ENCODE measurements at regions not wholly inside any gene's neighbourhood (a gene's known extent, or its start where the extent isn't known, plus 50 kb on each side); places are given as distances from the start of the nearest gene placed in this dataset.

DNA sequence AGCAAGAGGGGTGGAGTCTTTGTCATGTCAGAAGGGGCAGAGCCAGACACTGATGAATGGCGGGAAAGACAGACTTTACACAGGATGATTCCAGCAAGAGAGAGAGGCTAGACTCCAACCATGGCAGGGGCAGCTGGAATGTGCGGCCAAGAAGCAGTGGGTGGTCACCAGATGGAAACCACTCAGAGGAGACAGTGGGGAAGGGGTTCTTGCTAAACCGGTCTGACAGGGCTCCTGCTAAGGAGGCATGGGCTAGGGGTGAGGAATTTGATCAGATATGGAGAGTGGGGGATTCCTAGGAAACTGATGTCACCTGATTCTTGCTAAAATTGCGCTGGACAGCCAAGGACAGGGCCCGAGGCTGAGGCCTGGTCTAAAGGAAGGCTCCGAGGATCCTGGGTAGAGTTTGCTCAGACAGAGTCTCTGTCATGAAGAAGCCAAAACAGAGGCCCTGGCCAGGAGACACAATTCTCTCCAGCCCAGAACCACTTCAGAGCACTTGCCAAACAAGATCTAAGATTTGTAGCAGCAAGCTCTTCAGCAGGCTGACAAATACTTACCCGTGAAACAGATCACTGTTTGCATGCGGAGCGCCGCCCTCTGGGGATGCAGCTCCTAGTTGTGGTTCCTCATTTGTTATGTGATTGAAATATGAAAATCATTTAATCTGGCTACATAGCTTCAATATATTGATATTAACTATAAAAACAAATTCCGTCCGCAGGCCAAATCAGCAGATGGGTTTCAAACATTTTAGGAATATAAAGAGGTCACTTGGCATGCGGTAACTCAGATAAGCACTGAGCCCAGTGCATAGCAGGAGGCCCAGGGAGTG lies 377.0 kb downstream of the TCERG1L start:
- no peaks in the 10 kb centered on the region for H3K27me3 ChIP-seq (ENCODE audit: low read depth, low read length)

DNA sequence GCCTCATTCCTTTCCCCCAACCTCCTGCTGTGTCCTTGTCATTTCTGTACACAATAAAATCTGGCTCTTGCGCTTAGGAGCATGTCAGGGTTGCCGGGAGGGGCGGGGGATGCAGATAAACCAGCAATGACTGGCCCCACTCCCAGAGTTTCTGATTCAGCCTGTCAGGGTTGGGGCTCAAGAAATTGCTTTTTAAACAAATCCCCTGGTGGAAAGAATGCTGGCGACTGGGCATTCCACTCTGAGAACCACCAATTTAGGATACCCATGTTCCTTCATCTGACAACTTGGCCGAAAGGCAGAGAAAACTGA lies 376.4 kb downstream of the TCERG1L start:
- no peaks in the 10 kb centered on the region for H3K36me3 ChIP-seq (replicated peaks; ENCODE audit: low read depth, low read length)
- H4K20me1 ChIP-seq (ENCODE audit: insufficient read depth, low read length), result no peaks in the 10 kb centered on the region
- H3K27me3 ChIP-seq (ENCODE audit: low read depth, low read length), result no peaks in the 10 kb centered on the region
- TF ChIP-seq, protein P1, sequence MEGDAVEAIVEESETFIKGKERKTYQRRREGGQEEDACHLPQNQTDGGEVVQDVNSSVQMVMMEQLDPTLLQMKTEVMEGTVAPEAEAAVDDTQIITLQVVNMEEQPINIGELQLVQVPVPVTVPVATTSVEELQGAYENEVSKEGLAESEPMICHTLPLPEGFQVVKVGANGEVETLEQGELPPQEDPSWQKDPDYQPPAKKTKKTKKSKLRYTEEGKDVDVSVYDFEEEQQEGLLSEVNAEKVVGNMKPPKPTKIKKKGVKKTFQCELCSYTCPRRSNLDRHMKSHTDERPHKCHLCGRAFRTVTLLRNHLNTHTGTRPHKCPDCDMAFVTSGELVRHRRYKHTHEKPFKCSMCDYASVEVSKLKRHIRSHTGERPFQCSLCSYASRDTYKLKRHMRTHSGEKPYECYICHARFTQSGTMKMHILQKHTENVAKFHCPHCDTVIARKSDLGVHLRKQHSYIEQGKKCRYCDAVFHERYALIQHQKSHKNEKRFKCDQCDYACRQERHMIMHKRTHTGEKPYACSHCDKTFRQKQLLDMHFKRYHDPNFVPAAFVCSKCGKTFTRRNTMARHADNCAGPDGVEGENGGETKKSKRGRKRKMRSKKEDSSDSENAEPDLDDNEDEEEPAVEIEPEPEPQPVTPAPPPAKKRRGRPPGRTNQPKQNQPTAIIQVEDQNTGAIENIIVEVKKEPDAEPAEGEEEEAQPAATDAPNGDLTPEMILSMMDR (IDR thresholded peaks at IDR 0.05; ENCODE audit: low read depth, low read length), result no peak
- H3K4me3 ChIP-seq (ENCODE audit: low read length), result no peak overlapping the region
- H3K9me3 ChIP-seq (ENCODE audit: insufficient read depth, low read length), result no peaks in the 10 kb centered on the region
- no peak overlapping the region for H3K27ac ChIP-seq (ENCODE audit: low read length)
- no peak overlapping the region for H3K9ac ChIP-seq (ENCODE audit: low read length)
- H3K4me1 ChIP-seq (ENCODE audit: low read length), result no peaks in the 10 kb centered on the region
- no peak overlapping the region for H2AFZ ChIP-seq (ENCODE audit: low read depth, low read length)
- no peak overlapping the region for H3K4me2 ChIP-seq (ENCODE audit: low read length)
- no peaks in the 10 kb centered on the region for H3K79me2 ChIP-seq (ENCODE audit: low read length)

More for the DNA sequence above, 377.0 kb downstream of the TCERG1L start:
- Histone ChIP-seq H3K9me3 (ENCODE audit: insufficient read depth, low read length) (no peaks in the 10 kb centered on the region), H3K27ac (ENCODE audit: low read length) (no peak overlapping the region), H3K4me3 (ENCODE audit: low read length) (no peak overlapping the region), H3K36me3 (replicated peaks; ENCODE audit: low read depth, low read length) (no peaks in the 10 kb centered on the region), H3K9ac (ENCODE audit: low read length) (no peak overlapping the region), H3K4me1 (ENCODE audit: low read length) (no peaks in the 10 kb centered on the region), H3K4me2 (ENCODE audit: low read length) (no peak overlapping the region), H4K20me1 (ENCODE audit: insufficient read depth, low read length) (no peaks in the 10 kb centered on the region), H2AFZ (ENCODE audit: low read depth, low read length) (no peak overlapping the region), H3K79me2 (ENCODE audit: low read length) (no peaks in the 10 kb centered on the region)
- TF ChIP-seq, protein P1 (IDR thresholded peaks at IDR 0.05; ENCODE audit: low read depth, low read length), result no peak
- no peak for TF ChIP-seq EZH2phosphoT487 (IDR thresholded peaks at IDR 0.05; ENCODE audit: low read depth)

DNA sequence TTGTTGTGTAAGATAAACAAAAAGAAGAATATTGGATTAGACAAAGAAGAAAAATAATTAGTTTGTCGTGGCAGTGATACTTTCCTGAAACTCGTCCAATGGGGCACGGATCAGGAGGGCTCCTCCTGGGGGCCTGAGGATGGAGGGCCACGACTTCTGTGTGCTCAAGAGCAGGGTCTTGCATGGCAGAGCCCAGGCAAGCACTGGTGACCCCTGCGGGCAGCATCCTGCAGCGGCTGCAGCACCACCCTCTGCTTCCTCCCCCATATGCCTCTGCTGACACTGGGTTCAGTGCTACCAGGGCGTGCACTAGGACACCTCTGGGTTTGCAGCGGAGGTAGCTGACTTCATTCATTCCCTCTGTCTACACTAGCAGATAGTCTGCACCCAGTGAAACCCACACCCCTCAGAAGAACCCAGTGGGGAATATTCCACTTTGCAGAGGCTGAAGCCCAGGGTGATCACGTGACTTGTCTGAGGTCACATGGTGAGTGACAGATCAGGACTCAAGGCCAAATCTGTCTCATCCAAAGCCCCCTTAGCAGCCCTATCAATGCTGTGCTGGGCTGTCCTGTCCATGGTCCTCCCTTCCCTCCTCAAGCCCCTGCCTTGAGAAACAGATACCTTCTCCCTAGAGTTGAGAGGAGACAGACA lies 375.5 kb downstream of the TCERG1L start:
- Histone ChIP-seq H3K36me3 (replicated peaks; ENCODE audit: low read depth, low read length) (no peaks in the 10 kb centered on the region), H3K4me3 (ENCODE audit: low read length) (no peak overlapping the region), H3K9me3 (ENCODE audit: insufficient read depth, low read length) (no peaks in the 10 kb centered on the region), H3K4me2 (ENCODE audit: low read length) (no peak overlapping the region), H3K4me1 (ENCODE audit: low read length) (no peaks in the 10 kb centered on the region), H3K9ac (ENCODE audit: low read length) (no peak overlapping the region), H3K27ac (ENCODE audit: low read length) (no peak overlapping the region), H3K79me2 (ENCODE audit: low read length) (no peaks in the 10 kb centered on the region), H4K20me1 (ENCODE audit: insufficient read depth, low read length) (no peaks in the 10 kb centered on the region), H2AFZ (ENCODE audit: low read depth, low read length) (no peak overlapping the region), H3K27me3 (ENCODE audit: low read depth, low read length) (no peaks in the 10 kb centered on the region)
- no peak for TF ChIP-seq EZH2phosphoT487 (IDR thresholded peaks at IDR 0.05; ENCODE audit: low read depth)
- TF ChIP-seq, protein P1 (IDR thresholded peaks at IDR 0.05; ENCODE audit: low read depth, low read length), result no peak

DNA sequence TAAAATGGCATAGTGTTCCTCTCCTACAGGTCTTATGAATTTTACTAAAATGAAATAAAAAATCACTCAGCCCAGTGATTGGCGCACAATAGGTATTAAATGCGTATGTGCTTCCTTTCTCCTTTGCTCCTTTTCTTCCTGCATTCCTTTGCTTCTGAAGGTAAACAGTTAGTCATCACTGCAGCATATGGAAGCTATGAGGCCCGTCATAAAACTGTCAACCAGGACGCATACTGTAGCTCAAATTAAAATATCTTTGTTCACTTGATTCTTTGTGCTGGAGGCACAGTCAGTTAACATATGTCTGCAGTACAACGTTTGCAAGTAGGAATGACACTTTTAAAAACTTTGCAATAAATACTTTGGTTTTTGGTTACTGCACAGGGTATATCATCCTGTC lies 374.7 kb downstream of the TCERG1L start:
- Histone ChIP-seq H3K9ac (ENCODE audit: low read length) (no peak overlapping the region), H3K4me1 (ENCODE audit: low read length) (no peaks in the 10 kb centered on the region), H3K4me2 (ENCODE audit: low read length) (no peak overlapping the region), H3K27me3 (ENCODE audit: low read depth, low read length) (no peaks in the 10 kb centered on the region), H3K9me3 (ENCODE audit: insufficient read depth, low read length) (no peaks in the 10 kb centered on the region), H3K27ac (ENCODE audit: low read length) (no peak overlapping the region), H2AFZ (ENCODE audit: low read depth, low read length) (no peak overlapping the region), H3K36me3 (replicated peaks; ENCODE audit: low read depth, low read length) (no peaks in the 10 kb centered on the region), H3K4me3 (ENCODE audit: low read length) (no peak overlapping the region), H4K20me1 (ENCODE audit: insufficient read depth, low read length) (no peaks in the 10 kb centered on the region), H3K79me2 (ENCODE audit: low read length) (no peaks in the 10 kb centered on the region)
- TF ChIP-seq EZH2phosphoT487 (IDR thresholded peaks at IDR 0.05; ENCODE audit: low read depth), result no peak
- TF ChIP-seq, protein P1 (IDR thresholded peaks at IDR 0.05; ENCODE audit: low read depth, low read length), result no peak

All from OCI-LY3 (cell line).